ENCODE measurements at regions not wholly inside any gene's neighbourhood (a gene's known extent, or its start where the extent isn't known, plus 50 kb on each side); places are given as distances from the start of the nearest gene placed in this dataset.

- no peak for TF ChIP-seq EP300 (IDR thresholded peaks at IDR 0.05; ENCODE audit: borderline replicate concordance in 1 of 2, low read depth in 1 of 2, low read length in 1 of 2)
- TF ChIP-seq ELF1 (IDR thresholded peaks at IDR 0.05), result no peak
- no peak for TF ChIP-seq TAF1 (IDR thresholded peaks at IDR 0.05; ENCODE audit: borderline replicate concordance, low read depth, low read length)
Measured at GRCh38 chr4:100574607-100575006, 56.8 kb upstream of the EMCN start (continued).

GRCh38 chr4:100569196-100569595 is 51.4 kb upstream of the EMCN start:
- Histone ChIP-seq H3K27ac (ENCODE audit: low read depth in 2 of 2, low read length in 1 of 2) (no peak overlapping the region), H3K9ac (no peak overlapping the region), H3K9me3 (no peaks in the 10 kb centered on the region), H3F3A (replicated peaks; ENCODE audit: insufficient read depth) (no peaks in the 10 kb centered on the region), H3K79me2 (ENCODE audit: insufficient read depth) (no peaks in the 10 kb centered on the region), H3K36me3 (replicated peaks in 1 of 2; ENCODE audit: control insufficient read depth in 1 of 2, insufficient read depth in 2 of 2, low read length in 1 of 2) (no peaks in the 10 kb centered on the region), H3K27me3 (ENCODE audit: insufficient read depth) (no peaks in the 10 kb centered on the region), H3K9me2 (no peaks in the 10 kb centered on the region), H3K4me1 (ENCODE audit: control insufficient read depth in 1 of 2, insufficient read depth in 2 of 2, low read depth in 1 of 2, low read length in 1 of 2) (no peaks in the 10 kb centered on the region), H2AFZ (ENCODE audit: low read depth) (no peak overlapping the region), H3K4me2 (no peak overlapping the region), H4K20me1 (ENCODE audit: insufficient read depth) (no peaks in the 10 kb centered on the region), H3K4me3 (ENCODE audit: low read depth in 2 of 2, low read length in 1 of 2) (no peak overlapping the region)
- POLR2A ChIA-PET, result no interaction called here
- TF ChIP-seq JUND (IDR thresholded peaks at IDR 0.05) (no peak), USF2 (IDR thresholded peaks at IDR 0.05; ENCODE audit: borderline replicate concordance, low read depth, low read length) (no peak), EZH2phosphoT487 (IDR thresholded peaks at IDR 0.05; ENCODE audit: borderline replicate concordance, low read depth) (no peak), SMC3 (IDR thresholded peaks at IDR 0.05; ENCODE audit: low read depth, low read length) (no peak), NFIC (IDR thresholded peaks at IDR 0.05; ENCODE audit: borderline replicate concordance) (no peak), YY1 (IDR thresholded peaks at IDR 0.05; ENCODE audit: low read depth) (no peak), IRF3 (IDR thresholded peaks at IDR 0.05; ENCODE audit: low read depth, low read length) (no peak), USF1 (IDR thresholded peaks at IDR 0.05; ENCODE audit: borderline replicate concordance, low read depth) (no peak), TCF12 (IDR thresholded peaks at IDR 0.05) (no peak), GATA2 (CRISPR knock-in tag; IDR thresholded peaks at IDR 0.05) (no peak), POLR2AphosphoS5 (IDR thresholded peaks at IDR 0.05; ENCODE audit: low read depth, low read length) (no peak), RAD21 (IDR thresholded peaks at IDR 0.05; ENCODE audit: low read length) (no peak), ZBTB33 (IDR thresholded peaks at IDR 0.05; ENCODE audit: borderline replicate concordance, low read depth) (no peak), ELF1 (IDR thresholded peaks at IDR 0.05) (no peak), FOXJ3 (CRISPR knock-in tag; IDR thresholded peaks at IDR 0.05) (no peak), CHD2 (IDR thresholded peaks at IDR 0.05; ENCODE audit: low read length, partially characterized antibody) (no peak), FOXM1 (IDR thresholded peaks at IDR 0.05; ENCODE audit: low read depth) (no peak), TAF1 (IDR thresholded peaks at IDR 0.05; ENCODE audit: borderline replicate concordance, low read depth, low read length) (no peak), TEAD4 (IDR thresholded peaks at IDR 0.05; ENCODE audit: borderline replicate concordance, insufficient read depth) (no peak)
- DNase-seq, result no peak
- CTCF ChIA-PET, result interaction anchor here (1.2 to 1.3 kb wide), 2 partner anchors 11 to 36 kb away, joined by 3 to 4 read pairs; no protein-coding TSS in a partner anchor
- WGBS (ENCODE audit: low lambda C conversion rate), result 71% methylated on average over 2 of the region's 2 CpGs

All from SK-N-SH (cell line).